HG02943 (cell line): ENCODE measurements at regions not wholly inside any gene's neighbourhood (a gene's known extent, or its start where the extent isn't known, plus 50 kb on each side); places are given as distances from the start of the nearest gene placed in this dataset.

Source experiments
- ATAC-seq: cut with Tn5 transposase; IDR thresholded peaks from one replicate; pipeline ENCODE4 v1.9.1; 2021; ENCODE audit warnings: mild to moderate bottlenecking, low read depth, moderate library complexity; ENCODE audit not compliant: unreplicated experiment

DNA sequence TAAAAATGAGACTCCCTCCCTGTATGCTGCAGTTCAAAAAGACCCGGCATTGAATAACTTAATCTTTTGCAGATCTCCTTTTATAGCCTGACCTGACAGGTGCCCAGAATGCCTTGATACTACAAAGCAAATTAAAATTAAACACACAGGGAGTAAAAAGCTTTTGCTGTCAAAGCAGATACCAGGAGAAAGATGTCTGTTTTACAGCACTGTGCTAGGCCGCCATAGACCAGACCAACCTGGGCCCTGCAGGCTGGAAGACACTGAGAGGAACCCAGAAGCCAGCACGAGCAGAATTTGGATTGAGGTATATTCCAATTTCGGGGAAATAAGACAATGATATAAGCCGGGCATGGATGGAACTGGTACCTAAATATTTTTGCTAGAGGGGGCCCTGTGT lies 602.8 kb upstream of the SOX11 start:
- ATAC-seq, result no peak

DNA sequence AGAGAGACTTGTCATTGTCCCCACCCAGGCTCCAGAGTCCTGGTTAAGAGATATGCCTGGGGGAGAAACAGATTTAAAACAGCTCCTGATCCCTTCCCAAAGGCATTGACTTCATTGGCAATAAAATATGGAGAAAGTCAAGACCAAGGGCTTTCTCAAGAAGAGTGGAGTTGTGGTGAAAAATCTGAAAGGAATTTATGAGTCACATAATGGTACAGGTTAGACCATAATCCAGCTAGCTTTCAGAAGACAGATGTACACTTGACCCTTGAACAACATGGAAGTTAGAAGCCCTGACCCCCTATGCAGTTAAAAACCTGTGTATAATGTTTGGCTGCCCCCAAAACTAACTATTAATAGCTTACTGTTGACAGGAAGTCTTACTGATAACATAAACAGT lies 599.1 kb upstream of the SOX11 start:
- no peak for ATAC-seq

DNA sequence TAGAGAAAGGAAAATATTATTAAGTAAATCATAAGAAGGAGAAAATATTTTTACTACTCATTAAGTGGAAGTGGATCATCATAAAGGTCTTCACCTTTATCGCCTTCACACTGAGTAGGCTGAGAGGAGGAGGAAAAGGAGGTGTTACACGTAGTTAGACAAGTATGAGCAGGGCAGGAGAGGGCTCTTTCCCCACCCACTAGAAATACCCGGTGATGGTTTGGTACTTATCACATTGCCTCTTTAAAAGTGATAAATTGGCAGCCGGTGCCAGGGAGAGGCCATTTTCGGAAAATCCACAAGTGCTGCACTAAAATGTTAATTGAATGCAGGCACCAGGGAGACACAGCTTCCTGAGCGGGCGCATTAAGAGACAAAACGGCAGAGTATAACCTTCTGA lies 598.7 kb upstream of the SOX11 start:
- no peak for ATAC-seq

DNA sequence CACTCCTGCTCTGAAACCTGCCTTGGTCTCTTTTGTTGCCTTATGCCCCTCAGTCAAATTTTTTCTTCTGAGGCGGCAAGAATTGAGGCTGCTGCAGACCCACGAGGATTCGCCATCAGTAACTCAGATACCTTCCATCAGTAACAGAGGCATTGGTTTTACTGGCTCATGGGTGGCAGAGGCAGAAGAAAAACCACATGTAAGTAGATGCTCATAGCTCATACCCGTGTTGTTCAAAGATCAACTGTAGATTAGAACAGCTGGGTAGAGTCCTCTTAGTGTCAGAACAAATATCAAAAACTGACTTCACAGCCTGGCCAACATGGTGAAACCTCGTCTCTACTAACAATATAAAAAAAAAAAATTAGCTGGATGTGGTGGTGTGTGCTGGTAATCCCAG lies 598.0 kb upstream of the SOX11 start:
- no peak for ATAC-seq

DNA sequence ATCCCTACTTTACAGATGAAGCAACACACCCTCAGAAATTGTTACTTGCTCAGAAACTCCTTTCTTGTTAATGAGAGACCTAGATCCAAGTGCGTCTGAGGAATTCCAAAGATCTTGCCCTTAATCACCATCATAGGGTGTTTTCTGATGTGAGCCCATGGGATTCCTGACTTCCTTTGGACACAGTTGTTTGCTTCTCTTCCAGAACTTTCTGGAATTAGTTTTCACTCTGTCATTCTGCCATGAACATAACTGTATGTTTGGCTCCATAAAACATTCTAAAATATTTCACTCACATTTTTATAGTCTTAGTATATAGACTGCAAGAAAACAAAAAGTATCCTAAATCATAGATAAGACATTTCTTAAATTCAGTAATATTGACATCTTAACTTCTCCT lies 593.9 kb upstream of the SOX11 start:
- no peak for ATAC-seq

DNA sequence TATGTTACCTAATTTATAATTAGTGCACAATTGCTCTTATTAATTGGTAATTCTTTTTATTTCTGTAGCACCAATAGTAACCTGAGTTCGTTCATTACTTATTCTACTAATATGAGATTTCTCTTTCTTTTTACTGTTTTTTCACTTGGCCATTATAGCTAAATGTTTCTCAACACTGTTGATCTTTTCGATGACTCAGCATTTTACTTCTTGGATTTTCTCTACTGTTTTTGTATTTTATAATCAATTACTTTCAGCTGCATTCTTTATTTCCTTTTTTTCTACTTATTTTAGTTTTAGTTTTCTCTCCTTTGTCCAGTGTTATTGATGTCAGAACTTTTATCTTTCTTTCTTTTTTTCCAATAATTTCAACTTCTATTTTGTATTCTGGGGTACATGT lies 589.4 kb upstream of the SOX11 start:
- no peak for ATAC-seq

DNA sequence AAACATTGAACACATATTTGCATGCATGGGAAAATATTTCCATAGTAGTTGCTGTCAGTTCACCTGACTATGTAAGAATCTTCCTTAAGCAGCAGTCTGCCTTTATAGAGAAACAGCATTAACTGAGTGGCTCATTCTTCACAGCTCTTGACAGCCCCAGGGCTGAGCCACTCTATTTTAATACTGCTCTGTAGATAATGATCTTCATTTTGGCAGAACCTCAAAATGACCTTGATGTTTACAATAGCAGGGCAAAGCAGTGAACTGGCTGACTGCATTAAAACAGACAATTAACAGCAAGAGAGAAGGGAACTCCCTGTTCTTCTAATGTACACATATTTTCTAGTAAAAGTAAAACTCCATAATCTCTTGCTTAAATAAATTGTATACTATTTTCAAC lies 580.6 kb upstream of the SOX11 start:
- ATAC-seq, result no peak

DNA sequence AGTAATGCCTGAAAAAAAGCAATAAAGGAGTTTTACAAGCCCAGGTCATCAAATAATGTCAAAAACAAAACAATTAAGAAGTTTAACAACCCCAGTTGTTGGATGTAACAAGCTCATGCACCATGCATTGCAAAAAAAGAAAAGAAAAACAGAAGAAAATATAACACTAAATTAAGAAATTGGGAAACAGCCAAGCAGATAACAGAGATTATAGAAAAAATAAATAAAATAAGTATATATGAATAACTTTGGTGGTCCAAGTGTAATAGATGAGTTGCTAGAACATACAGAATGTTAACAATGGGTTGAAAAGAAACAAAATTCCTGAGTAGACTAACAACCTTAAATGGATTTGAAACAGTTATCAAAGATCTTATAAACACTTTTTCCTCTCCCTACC lies 573.1 kb upstream of the SOX11 start:
- ATAC-seq, result no peak

DNA sequence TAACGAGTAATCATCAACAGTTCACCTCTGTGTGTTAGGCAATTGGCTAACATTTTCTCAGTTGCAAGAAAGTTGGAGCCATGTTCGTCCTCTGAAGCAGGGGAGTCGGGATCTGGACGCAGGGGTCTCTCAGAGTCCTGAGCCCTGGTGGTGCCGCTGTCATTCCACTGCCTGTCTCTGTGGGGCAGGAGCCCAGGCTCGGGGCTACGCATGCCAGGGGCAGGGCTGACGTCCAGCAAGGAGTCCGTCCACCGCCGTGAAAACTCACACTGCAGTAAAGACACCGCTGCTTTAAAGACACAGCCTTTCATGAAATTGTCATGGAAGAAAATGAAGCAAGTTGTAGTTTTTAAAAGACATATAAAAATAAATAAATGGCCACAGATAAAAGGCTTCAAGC lies 571.1 kb upstream of the SOX11 start:
- no peak for ATAC-seq

DNA sequence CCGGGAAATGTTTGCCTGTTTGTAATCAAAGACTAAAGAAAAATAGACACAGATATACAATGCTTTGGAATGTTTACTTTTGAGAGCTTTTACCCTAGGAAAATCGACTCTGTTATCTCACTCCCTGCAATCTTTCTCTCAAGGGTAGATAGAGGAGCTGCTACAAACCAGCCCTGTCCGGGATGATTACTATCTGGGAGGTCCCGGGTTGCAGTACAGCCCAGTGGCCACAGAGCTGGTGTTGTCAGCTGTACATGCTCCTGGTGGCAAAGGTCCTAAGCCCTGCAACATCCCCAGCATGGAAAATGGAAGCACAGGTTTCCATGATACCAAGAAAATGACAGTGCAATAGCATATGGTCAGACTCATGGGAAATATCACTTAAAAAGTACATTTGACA lies 570.5 kb upstream of the SOX11 start:
- no peak for ATAC-seq

DNA sequence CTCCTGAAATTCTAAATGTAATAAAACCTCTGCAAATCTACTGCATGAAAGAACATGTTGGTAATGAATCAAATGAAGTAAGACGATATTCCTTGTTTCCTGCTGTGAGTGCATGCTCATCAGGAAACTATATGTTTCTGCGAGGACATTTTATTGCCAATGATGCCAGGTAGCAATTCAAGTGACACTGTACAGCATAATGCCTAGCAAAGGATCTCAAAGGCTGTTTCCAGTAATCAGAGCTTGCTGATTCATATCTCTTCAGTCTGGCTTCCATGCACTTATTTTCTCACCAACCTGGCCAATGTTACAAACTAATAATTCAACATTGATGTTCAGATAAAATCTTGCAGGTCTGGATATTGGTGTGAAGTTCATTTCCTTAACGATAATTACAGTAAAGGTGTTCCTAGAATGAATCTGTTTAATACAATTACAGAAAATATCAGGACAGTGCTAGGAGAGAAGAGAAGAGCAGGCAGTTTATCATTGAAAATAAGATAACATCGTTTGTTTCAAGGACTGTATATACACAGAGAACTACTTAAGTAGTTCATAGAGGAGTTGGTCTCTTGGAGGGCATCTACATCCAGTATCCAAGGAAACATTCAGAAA lies 568.5 kb upstream of the SOX11 start:
- no peak for ATAC-seq

DNA sequence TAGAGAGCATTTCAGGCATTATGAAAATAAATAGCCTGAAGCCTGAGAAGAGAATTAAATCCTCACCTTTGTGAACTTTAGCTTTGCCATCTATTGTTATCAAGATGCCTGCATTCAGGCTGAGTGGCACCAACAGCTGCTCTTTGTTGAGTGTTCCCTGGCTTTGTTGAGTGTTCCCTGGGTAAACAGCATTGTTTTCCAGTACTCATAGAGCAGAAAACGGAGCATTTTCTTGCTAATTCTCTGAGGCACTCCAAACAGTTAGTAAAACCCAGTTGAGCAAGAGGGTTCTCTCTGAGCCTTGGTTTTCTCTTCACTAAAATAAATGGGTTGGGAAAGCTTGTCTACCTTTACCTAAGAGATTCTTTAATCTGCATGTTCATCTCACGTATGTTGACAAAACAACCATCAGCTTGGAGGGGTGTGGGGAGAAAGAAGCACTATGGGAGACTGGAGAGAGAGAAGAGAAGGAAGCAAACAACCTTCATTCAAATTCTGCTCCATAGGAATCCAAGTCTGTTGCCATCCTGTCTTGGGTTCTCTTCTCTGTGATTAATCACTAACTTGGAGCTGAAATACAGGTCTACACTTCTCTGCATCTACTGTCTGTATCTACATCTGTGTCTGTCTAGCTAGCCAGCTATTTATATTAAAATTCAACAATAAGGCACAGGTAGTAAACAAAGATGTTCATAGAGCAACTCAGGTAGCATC lies 567.0 kb upstream of the SOX11 start:
- ATAC-seq, result no peak

DNA sequence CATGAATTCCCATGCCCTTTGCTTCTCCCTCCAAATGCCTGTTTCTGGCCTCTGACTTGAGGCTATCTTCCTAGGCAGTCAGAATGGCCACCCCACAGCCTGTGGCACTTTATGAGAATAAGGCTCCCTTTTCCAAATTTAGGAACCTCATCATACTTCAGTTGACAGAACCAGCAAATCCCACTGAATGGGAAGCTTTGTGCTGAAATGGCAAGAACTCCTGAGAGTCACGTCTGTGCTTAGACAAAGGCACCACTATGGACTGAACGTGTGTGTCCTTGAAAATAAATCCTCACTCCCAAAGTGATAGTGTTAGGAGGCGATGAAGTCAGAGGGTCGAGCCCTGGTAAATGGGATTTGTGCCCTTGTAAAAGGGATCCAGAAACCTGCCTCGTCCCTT lies 559.9 kb upstream of the SOX11 start:
- no peak for ATAC-seq

DNA sequence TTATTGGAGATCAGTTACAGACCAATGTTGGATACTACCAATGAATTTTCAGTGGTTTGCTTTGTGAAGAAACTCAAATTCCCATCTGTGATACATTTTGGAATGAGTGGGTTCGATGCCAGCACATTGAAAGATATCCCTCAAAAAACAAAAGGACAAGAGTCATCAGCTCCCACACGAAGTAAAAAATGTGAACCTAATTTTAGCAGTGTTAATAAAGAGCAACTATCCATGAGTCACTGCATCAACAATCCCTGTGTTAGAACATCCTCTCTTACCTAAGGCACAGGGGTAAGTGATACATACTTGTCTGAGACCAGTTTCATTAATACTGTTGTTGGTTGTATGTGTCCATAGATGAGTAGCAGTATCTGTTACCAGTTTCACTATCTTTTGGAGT lies 551.8 kb upstream of the SOX11 start:
- ATAC-seq, result no peak

DNA sequence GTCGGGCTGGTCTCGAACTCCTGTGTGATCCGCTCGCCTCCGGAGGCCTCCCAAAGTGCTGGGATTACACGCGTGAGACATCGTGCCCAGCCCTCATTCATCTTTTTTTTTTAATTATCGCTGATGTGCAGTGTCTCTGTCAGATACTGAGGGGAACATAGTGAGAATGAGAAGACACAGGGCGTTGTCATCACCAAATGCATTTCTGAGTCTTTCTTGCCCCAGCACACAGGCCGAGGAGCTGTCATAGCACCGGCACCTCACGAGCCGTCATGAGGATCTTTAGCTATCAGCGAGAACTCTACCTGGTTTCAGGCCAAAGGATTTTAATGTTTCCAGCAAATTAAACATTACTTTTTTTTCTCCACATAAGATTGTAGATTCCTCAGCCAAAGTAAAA lies 548.0 kb upstream of the SOX11 start:
- no peak for ATAC-seq

DNA sequence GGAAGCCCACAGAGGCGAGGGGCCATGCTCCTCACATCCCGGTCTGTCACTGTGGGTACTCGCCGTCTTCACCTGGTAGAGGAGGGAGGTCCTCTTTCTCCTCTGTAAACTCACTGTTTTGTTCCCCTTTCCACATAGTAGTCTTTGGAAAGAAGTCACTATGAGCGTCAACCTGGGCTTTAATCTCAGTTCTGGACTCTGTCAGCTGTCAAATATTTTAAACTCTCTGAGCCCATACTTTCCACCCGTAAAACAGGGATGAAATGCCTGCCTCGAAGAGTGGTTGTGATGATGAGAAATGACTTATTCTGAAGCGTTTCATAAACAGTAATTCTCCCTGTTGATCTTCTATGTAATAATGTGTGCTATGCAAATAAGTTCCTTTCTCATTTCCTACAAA lies 547.1 kb upstream of the SOX11 start:
- no peak for ATAC-seq

DNA sequence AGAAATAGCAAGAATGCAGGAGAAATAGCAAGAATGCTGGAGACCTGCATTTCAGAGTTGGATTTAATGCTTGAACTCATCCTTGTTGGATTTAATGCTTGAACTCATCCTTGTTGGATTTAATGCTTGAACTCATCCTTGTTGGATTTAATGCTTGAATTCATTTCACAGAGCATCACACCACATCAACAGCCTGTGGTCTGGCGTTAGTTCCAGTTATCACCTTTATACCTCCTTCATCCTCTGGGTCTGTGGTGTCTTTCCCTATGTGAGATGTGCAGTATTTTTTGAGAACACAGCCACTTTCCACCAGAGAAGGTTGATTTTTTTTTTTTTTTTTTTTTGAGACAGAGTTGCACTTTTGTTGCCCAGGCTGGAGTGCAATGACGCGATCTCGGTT lies 546.4 kb upstream of the SOX11 start:
- no peak for ATAC-seq

DNA sequence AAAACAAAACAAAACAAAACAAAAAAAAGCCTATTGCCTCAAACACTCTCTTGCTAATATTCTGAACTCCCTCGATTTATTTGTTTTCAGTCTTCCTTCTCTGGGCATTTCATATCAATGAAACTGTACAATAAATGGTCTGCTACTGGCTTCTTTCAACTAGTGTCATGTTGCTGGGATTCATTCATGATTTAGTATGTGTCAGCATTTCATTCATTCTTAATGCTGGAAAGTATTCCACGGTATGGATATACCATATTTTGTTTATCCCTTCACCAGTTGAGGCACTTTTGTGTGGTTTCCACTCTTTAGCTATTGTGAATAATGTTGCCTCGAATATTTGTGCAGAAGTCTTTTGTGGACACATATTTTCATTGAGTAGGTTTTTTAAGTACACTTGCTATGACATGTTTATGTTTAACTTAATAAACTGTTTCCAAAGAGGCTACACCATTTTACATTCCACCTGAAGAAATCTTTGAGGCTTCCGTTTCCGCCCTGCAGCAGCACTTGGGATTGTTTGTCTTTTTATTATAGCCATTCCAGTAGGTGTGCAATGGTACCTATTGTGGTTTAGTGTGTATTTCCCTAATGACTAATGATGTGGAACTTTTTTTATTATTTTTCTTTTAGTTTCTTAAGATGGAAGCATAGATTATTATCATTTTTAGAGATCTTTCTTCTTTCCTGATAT lies 543.6 kb upstream of the SOX11 start:
- ATAC-seq, result no peak

DNA sequence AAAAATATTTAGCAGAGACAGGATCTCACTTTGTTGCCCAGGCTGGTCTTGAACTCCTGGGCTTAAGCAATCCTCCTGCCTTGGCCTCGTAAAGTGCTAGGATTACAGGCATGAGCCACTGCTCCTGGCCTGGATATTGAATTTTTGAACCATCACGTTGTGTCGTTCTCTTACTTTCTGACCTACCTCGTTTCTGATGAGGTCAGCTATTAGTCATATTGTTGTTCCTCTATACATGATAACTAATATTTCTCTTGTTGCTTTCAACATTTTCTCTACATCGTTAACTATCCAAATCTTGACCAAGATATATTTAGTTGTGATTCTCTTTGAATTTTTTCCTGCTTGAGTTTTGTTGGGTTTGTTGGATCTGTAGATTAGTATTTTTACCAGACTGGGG lies 541.3 kb upstream of the SOX11 start:
- no peak for ATAC-seq

DNA sequence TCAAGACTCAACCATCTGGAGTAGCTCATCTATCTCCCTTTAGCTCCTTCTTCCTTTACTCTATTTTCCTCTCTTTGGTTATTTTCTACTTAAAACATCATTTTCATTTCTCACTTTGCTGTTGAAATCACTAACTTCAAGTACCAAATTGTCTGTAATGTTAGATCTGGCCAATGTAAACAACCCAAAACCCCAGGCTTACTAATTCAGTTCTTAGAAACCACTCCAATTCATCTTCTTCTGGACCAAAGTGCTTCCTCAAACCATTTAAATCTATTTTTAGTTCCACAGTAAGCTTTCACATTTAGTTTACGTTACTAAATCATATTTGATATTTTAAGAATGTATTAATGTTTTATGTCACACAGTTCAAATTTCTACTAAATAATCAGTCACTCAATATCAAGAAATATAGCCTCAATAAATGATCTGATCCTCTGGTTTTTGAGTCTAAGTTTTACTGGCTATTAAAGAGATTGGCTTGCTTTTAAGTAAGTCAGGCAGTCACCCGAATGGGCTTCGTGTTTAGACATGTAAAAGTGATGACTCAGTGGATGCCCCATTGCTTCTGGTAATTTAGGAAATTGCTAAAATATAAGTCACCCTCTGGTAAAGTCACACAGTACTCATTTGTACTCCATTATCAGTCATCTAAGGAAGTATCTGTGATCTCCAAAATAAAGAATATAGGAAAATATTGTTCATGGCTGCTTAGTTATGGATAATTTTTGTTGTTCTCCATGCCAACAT lies 527.2 kb upstream of the SOX11 start:
- no peak for ATAC-seq

DNA sequence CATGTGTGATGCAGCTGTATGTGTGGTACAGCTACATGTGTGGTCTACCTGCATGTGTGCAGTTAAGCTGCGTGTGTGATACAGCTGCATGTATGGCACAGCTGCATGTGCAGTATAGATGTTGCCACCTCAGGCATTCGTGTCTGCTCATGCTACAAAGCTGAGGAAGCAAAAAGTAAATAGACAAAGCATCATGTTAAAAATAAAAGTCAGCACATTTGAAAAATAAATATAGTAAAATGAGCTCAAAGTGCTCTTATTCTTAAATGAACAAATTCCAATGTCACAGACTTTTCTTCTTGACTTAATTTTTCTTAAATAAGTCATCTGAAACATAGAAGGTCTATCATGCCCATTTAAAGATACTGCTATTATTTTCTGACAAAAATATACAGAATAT lies 519.3 kb upstream of the SOX11 start:
- no peak for ATAC-seq
